NCI-H146 treated with DMSO at 0.1 percent for 48 hours (cell line): ENCODE measurements at regions not wholly inside any gene's neighbourhood (a gene's known extent, or its start where the extent isn't known, plus 50 kb on each side); places are given as distances from the start of the nearest gene placed in this dataset.

ENCODE experiments used
- DNase-seq: peaks from one replicate; lab custom pipeline; 2025; ENCODE audit not compliant: unreplicated experiment; lab: John Stamatoyannopoulos, UW

- DNase-seq: no peak
Observed at GRCh38 chr3:63042833-63043232, 167.6 kb upstream of the CADPS start.

- no peak for DNase-seq
Observed at GRCh38 chr3:63043631-63044030, 168.4 kb upstream of the CADPS start.

GRCh38 chr3:63046152-63046551 is 170.9 kb upstream of the CADPS start:
- no peak for DNase-seq

GRCh38 chr3:63046580-63046979 is 171.4 kb upstream of the CADPS start:
- DNase-seq: no peak

- DNase-seq: peak; percentile 28
Observed at GRCh38 chr3:63047068-63047467, 171.9 kb upstream of the CADPS start.

GRCh38 chr3:63048367-63049326 is 173.4 kb upstream of the CADPS start:
- no peak for DNase-seq

- DNase-seq: no peak
Observed at GRCh38 chr3:63050548-63051177, 175.4 kb upstream of the CADPS start.

- no peak for DNase-seq
Observed at GRCh38 chr3:63051920-63052319, 176.7 kb upstream of the CADPS start.

GRCh38 chr3:63056932-63057331 is 181.7 kb upstream of the CADPS start:
- peak; percentile 5 for DNase-seq

GRCh38 chr3:63060412-63060811 is 185.2 kb upstream of the CADPS start:
- DNase-seq: no peak

- DNase-seq: no peak
Observed at GRCh38 chr3:63061449-63061848, 186.2 kb upstream of the CADPS start.

GRCh38 chr3:63064209-63064755 is 189.1 kb upstream of the CADPS start:
- peak; percentile 8 for DNase-seq

- no peak for DNase-seq
Observed at GRCh38 chr3:63067999-63068645, 192.9 kb upstream of the CADPS start.

- DNase-seq: no peak
Observed at GRCh38 chr3:63069806-63070475, 194.7 kb upstream of the CADPS start.

GRCh38 chr3:63070476-63070810 is 195.2 kb upstream of the CADPS start:
- DNase-seq: no peak

- DNase-seq: no peak
Observed at GRCh38 chr3:63076357-63076756, 201.1 kb upstream of the CADPS start.

- no peak for DNase-seq
Observed at GRCh38 chr3:63086190-63086589, 191.9 kb upstream of the SYNPR start.

- DNase-seq: no peak
Observed at GRCh38 chr3:63089007-63089750, 188.9 kb upstream of the SYNPR start.

- DNase-seq: no peak
Observed at GRCh38 chr3:63089751-63090132, 188.4 kb upstream of the SYNPR start.

- DNase-seq: no peak
Observed at GRCh38 chr3:63090656-63091055, 187.5 kb upstream of the SYNPR start.
